ENCODE measurements at regions not wholly inside any gene's neighbourhood (a gene's known extent, or its start where the extent isn't known, plus 50 kb on each side); places are given as distances from the start of the nearest gene placed in this dataset.
"Not testable (repeated sequence)": the region's sequence is repeated elsewhere in the genome, so short reads cannot be mapped to it uniquely, and the experiment has no call there.

DNA sequence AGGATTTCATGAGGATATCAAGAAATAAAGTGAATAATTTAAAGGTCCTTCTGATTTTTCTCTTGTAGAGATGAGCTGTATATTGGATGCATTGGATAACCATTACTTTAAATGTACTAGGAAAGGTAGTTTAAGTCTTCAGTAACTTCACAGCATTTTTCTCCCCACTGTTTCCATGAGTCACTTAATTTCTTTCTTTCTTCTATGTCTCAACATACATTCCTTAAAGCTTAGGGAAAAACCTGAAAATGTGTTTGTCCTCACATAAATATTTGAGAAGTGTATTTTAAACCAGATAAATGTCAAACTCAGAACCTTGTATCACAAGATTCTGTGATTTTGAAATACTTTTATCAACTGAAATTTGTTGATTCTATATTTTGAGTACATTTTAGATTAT, 1970.2 kb upstream of the FLRT2 start:
- no peak for DNase-seq (ENCODE audit: low spot score)

DNA sequence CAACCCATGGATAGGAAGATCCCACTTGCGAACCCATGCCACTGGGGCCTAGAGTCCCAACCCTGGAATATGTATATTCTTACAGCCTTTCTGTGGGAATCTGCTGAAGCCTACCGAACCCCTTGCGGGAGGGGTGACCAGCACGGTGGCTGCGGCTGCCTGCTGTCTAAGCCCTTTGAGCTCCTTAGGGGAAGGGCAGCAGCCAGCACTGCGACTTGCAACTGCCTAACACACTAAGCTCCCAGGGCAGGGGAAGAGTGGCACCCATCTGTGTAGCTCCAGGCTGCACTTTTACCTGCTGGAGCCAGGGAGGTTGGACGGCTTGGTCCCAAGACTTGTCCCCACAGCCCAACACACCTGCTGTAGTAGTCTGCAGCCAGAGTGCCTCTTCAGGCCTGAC, 1968.7 kb upstream of the FLRT2 start:
- DNase-seq (ENCODE audit: low spot score), result no peak

DNA sequence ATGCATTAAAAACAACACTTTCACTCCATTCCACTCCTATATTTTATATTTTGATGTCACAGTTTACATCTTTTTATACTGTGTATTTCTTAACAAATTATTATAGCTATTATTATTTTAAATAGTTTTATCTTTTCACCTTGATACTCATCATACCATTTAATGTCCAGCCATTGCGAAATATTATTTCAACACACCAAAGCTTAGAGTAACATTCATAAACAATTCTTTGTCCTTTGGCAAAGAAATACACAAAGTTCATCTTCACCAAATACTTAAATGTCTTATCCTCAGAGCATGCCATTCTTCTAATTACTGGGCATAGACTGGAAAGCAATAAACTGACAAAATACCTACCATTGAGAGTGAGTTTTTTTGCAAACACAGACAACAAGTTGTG, 1963.4 kb upstream of the FLRT2 start:
- no peak for DNase-seq (ENCODE audit: low spot score)

DNA sequence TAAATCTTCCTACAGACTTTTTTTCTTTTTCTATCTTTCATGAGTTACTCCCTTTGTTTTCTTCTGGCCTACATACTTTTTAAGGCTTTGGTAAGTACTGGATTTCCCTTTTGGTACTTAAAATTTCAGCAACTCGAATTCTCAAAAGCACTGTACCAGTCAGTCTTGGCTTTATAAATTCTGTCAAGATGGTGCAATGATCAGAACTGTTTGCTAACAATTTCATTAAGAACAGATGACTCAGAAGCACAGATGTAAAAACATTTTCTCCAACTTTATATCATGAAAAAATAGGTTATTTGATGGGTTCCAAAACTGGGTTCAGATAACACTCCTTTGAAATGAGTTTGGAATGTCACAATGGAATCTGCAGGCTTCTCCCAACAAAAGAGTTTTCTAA, 1961.8 kb upstream of the FLRT2 start:
- no peak for DNase-seq (ENCODE audit: low spot score)

DNA sequence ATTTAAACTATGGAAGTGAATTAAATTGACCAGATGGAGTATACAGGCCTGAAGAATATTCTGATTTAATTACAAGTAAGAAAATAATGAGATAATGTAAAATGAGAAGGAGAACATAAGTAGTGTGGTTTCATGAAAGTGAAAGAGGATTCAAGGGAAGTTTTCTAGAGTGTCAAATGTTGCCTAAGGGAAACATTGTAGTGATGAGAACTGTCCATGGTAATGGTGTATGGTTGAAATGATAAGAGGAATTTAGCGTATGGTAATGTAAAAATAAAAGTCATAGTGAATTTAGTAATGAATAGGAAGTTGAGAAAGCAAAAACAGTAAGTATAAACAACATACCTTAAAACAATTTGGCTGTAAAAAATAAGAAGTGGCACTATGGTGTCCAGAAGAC, 1954.6 kb upstream of the FLRT2 start:
- DNase-seq (ENCODE audit: low spot score), result no peak

DNA sequence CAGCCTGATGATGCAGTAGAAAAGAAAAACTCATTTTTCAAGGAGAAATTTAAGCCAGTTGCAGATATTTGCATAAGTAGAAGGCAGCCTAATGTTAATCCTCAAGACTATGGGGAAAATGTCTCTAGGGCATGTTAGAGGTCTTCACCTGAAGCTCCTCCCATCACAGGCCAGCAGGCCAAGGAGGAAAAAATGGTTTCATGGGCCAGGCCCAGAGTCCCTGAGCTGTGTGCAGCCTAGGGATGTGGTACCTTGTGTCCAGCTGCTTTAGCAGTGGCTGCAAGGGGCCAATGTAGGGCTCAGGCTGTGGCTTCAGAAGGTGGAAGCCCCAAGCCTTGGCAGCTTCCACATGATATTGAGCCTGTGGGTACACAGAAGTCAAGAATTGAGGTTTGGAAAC, 1946.7 kb upstream of the FLRT2 start:
- no peak for DNase-seq (ENCODE audit: low spot score)

DNA sequence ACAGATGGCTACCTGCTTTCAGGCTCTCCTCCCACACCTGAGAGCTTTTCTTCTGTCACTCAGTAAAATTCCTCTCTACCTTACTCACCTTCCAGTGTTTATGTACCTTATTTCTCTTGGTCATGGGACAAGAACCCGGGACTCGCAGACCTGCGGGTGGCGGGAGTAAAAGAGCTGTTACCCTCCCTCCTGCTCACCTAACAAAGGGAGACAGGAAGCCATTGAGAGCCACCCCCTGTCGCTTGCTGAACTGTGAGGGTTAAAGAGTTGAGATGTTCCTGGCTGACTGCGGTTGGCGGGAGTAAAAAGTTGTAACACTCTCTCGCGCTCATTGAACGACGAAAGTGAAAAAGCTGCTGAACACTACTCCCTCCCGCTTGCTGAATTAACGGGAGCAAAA, 1935.1 kb upstream of the FLRT2 start:
- DNase-seq (ENCODE audit: low spot score), result no peak

DNA sequence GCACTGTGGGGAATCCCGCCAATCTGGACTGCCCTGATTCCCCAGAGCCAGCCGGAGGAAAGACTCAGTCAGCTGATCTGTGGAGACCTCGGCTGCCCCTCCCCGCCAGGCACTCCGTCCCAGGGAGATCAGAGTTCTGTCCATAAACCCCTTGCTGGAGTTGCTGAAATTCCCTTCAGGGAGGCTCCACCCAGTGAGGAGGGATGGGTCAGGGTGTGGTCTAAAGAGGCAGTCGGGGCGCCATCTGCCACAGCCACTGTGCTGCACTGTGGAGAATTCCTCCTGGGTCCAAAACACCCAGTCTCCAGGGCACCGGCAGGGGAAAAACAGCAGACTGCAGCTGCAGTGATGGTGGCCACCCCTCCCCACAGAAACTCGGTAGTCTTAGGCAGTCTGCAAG, 1922.3 kb upstream of the FLRT2 start:
- no peak for DNase-seq (ENCODE audit: low spot score)

DNA sequence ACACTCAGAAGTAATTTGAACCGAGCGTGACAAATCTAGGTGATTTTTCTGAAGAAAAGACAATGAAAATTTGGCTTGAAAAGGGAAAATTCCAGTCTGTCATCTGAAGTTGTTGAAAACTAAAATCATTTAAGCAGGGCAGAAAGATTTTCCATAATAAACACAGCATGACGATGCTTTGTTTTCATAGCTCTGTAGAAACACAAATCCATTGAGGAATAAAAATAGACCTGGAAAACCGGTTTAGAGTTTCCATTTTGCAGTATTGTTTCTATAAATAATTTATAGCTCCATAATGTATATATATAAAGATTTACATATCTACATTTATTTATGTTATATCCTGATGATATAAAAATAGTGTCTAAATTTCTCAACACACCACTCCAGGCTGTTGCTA, 1918.5 kb upstream of the FLRT2 start:
- DNase-seq (ENCODE audit: low spot score), result no peak

DNA sequence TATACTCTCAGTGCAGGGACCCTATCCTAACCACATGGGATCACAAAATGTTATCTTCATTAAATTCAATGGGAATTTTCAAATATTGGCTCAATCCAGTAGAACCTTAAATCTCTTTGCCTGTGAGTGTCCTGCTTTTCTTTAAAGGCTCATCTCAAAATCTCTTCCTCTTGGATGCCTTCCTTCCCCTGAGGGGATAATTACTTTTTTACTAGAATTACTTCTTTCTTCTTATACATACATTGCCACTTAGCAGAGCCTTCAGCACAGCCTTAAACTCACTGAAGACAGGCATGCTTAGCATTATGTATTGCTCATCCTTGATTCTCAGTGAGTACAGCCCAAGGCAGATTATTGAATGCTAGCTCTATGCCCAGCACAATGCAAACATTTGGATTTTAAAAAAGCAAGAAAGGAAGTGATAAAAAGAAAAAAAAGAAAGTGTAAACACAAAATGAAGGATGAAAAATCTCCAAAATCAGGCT, 1918.0 kb upstream of the FLRT2 start:
- no peak for DNase-seq (ENCODE audit: low spot score)

DNA sequence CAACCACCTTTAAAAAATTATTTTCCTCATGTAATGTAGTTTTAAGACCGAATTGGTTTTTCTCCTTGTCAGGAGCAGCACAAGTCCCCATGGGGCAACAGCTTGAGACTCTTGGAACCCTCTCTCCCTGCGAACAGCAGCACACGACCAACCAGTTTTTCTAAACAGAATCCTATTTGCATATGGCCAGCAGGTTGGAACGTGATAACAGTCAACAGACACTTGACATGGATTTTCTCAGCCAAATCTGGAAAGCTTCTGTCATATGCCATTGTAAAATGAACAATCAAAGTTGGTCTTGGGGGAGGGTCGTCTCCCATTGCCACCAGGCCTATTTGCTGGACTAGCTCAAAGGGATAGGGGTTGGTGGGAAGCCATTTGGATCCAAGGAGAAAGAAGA, 1915.0 kb upstream of the FLRT2 start:
- DNase-seq (ENCODE audit: low spot score), result no peak

DNA sequence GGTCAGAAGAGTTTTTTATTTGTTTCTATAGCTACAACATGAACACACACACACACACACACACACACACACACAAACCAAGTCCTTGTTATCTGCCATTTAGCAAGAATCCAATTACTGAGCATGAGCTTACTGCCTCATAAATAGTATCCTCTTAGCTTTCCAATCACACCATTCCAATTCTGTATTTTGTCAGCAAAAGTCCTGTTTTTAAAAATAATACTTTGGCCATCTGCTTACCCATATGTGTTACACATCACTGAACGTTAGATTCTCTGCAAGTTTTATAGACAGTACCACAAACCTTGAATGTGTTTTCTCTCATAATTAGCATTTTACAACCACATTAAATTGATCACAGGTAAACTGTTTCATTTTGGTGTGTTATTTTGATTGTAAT, 1905.4 kb upstream of the FLRT2 start:
- peak; percentile 3 for DNase-seq (ENCODE audit: low spot score)

DNA sequence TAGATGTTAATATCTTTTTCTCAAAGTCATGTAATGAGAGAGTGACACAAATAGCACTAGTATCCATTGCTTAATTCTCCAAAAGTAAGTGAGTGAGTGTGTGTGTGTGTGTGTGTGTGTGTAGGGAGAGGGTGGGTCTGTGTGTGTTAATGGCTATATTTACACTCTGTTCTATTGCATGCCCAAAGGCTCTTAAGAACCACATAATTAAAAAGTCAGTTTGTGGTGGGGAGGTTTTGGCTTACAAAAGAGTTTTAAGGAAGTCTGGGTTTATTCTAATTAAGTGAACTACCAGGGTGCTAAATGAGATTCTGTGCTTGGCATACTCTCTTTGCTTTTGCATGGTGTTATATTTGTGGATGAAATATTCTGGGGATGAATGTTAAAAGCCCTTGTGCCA, 1897.6 kb upstream of the FLRT2 start:
- no peak for DNase-seq (ENCODE audit: low spot score)

DNA sequence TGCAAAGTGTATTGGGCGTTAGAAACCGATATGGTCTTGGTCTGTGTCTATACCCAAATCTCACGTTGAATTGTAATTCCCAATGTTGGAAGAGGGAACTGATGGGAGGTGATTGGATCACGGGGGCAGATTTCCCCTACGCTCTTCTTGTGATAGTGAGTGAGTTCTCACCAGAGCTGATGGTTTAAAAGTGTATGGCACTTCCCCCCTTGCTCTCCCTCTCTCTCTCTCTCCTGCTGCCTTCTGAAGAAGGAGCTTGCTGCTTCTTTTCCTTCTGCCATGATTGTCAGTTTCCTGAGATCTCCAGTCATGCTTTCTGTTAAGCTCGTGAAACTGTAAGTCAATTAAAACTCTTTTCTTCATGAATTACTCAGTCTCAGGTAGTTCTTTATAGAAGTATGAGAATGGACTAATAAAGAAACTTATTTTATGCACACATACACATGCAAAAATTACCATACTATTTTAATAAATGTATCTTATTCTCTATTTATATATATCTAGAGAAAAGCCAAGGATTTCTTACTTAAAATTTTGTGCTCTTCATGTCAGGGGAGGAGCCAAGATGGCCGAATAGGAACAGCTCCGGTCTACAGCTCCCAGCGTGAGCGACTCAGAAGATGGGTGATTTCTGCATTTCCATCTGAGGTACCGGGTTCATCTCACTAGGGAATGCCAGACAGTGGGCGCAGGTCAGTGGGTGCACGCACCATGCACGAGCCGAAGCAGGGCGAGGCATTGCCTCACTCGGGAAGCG, 1891.0 kb upstream of the FLRT2 start:
- no peak for DNase-seq (ENCODE audit: low spot score)

DNA sequence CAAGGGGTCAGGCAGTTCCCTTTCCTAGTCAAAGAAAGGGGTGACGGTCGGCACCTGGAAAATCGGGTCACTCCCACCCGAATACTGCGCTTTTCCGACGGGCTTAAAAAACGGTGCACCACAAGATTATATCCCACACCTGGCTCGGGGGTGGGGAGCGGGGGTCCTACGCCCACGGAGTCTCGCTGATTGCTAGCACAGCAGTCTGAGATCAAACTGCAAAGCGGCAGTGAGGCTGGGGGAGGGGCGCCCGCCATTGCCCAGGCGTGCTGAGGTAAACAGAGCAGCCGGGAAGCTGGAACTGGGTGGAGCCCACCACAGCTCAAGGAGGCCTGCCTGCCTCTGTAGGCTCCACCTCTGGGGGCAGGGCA, 1890.5 kb upstream of the FLRT2 start:
- not testable (repeated sequence) for DNase-seq (ENCODE audit: low spot score)

DNA sequence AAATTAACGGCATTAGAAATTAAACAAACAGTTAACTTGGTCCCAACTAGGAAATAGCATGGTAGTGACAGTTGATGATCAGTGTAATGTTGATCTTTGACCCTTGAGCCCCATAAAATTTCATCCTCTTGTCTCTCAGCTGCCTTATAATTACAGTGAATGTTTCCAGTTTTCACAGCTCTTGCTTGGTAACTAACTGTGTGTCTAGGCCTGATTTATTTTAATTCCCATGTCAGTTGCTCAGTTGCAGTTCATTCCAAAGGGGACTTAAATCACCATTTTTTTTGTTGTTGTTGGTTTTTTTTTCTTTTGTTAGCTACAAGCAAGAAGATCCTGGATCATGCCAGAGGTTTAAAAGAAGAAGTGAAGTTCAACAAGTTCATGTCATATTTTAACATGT, 1883.7 kb upstream of the FLRT2 start:
- DNase-seq (ENCODE audit: low spot score), result no peak

DNA sequence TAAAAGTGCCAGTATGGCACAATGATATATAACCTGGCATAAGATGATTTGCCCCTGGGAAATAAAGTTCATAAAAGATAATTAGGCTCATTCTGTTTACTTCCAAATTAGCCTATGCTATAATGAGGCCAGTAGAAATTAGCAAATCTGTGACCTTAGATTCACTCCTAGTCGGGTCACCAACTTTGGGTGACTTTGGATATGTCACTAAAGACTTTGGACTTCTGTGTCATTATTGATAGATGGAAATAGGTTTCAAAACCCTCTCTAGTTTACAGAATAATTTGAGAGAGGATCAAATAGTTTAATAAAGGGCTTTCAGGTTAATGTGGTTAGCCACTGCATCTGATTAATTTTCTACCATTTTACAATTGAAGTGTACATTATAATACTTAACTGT, 1869.3 kb upstream of the FLRT2 start:
- DNase-seq (ENCODE audit: low spot score), result no peak

DNA sequence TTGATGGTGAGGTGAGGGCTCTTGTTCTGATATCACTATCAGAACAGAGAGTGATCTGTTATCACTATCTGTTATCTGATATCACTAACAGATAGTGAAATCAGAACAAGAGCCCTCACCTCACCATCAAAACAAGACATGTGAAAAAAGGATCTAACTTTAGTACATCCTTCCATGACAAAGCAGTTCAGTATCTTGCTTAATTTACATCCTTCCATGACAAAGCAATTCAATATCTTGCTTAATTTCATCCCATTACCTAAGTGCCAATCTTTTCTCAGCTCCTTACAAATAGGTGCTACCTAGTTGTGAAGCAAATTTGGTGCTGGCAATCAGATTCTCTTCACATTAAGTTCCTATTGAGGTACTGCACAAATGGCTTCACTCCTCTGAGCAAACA, 1865.6 kb upstream of the FLRT2 start:
- no peak for DNase-seq (ENCODE audit: low spot score)

DNA sequence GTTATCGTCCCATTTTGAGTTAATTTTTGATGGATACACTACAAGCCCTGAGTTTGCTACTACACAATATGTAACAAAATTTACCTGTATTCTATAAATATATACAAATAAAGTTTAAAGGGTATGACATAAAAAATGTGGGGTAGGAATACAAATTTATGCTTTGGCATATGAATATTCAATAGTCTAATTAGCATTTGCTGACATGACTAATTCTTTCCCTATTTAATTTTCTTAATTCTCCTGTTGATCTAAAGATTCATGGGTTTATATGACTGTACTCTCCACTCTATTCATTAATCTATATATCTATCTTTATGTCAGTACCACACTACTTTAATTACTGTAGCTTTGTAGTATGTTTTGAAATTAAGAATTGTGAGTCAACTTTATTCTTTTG, 1840.7 kb upstream of the FLRT2 start:
- no peak for DNase-seq (ENCODE audit: low spot score)

DNA sequence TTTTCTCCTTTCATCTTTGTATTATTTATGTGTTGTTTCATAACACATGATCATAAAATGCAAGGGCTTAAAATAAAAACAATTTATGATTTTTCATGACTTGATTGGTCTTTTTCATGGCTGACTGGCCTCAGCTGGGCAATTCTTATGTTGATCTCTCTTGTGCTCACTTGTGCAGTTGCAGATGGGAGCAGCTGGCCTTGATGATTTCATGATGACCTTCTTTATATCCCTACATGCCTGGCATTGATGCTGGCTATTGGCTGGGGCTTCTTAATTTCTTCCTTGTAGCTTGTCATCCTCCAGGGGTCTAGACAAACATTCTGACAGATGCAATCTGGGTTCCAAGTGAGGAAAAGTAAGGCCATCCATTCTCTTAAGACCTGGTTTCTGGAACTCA, 1832.8 kb upstream of the FLRT2 start:
- no peak for DNase-seq (ENCODE audit: low spot score)

DNA sequence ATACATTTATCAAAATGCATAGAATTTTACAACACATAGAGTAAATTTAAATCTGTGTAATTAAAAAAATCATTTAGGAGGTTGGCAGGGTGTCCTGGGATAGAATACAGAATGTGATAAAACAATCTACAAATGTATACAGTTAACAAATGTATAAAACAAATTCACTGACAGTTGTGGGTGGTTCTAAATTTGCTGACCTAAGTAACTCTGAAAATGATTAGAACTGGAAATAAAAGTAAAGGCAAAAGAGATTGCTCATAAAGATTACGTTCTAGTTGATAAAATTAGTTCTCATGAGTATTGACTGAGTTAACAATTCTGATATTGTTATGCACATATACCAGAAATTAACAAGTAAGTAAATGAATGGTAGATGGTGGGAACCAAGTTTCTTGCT, 1827.3 kb upstream of the FLRT2 start:
- DNase-seq (ENCODE audit: low spot score), result no peak

DNA sequence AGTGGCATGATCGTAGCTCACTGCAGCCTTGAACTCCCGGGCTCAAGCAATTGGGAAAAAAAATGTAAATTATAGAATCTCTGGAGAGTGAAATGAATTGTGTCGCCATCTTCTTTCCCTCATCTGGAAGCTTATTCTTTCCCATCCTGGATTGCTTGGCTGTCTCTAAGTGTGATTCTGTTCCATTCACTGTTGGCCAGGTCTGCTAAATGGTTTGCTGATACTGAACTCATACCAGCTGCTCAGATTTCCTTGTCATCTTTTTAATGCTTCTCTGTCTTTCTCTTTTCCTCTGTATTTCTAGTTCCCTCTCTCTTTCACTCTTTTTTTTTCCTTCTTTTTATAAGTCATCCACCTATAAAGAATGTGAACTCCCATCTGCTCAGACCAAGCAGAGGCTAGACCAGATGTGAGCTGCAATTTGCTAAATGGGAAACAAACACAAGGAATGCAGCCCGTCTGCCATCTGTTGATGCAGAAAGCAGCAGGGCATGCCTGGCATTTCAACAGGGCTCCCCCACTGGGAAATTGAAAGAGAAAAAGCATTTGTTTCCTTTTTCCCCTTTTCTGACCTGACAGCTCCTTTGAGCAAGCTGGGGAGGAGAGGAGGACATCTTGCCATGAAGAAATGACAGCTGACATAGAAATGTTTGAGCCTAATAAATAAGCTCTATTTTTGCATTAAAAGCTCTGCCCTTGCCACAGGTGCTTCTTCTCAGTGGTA, 1823.6 kb upstream of the FLRT2 start:
- DNase-seq (ENCODE audit: low spot score), result peak; percentile 7

DNA sequence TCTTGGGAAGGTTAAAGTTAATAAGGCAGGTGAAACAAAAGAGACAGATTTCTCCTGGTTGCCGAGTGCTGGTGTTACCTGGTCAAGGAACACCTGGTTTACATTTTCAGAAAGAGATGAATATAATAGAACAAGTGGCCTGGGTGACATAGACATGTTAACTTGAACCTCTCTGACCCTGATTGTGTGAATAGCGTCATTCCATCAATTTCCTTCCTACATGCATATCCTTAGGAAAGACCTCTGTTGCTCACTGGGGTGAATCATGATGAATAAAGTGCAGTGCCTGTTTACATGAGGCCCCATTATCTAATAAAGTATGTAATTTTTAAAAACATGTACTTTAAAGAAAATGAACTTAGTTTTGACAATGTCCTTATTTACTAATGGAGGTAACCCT, 1822.9 kb upstream of the FLRT2 start:
- no peak for DNase-seq (ENCODE audit: low spot score)

DNA sequence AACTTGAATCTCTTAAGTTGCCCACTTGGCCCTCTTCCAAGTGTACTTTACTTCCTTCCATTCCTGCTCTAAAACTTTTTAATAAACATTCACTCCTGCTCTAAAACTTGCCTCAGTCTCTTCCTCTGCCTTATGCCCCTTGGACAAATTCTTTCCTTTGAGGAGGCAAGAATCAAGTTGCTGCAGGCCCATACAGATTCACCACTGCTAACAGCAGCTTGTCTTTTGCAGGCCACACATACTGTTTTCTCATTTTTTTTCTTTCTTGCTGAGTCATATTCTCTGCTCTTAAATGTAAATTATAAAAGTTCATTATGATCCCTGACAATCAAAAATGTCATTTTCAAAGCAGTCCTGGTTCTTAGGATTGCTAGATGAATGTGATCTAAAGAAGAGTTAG, 1820.8 kb upstream of the FLRT2 start:
- DNase-seq (ENCODE audit: low spot score), result no peak

All from Ammon's horn (tissue), 1 donor.